CD8-positive, alpha-beta memory T cell (primary cell): ENCODE measurements at regions not wholly inside any gene's neighbourhood (a gene's known extent, or its start where the extent isn't known, plus 50 kb on each side); places are given as distances from the start of the nearest gene placed in this dataset.

Experiments
- CTCF ChIA-PET: fragments of 350-600 bp; sonication (Branson Sonifier 250); formaldehyde crosslinking; loops from one replicate; lab custom pipeline; 2021; ENCODE audit warnings: antibody characterized with exemption; lab: Charles Lee
- POLR2A ChIA-PET: fragments of 350-600 bp; sonication (Branson Sonifier 250); formaldehyde crosslinking; loops from one replicate; lab custom pipeline; 2021; ENCODE audit warnings: antibody characterized with exemption; lab: Charles Lee
- DNase-seq, 5 donors: peaks; one replicate each; pipeline versions ENCODE4 v3.0.0 to v3.0.0-alpha.2; 2020 to 2022; ENCODE audit warnings: mixed read lengths in 1 of 5
- H3K27ac ChIP-seq: one replicate; pipeline ENCODE4 v1.7.0; 2013; ENCODE audit warnings: low read depth, mild to moderate bottlenecking, low read length, moderate library complexity
- H3K27me3 ChIP-seq: 2 replicates; pipeline ENCODE4 v1.7.0; 2013; ENCODE audit warnings: low read length, mild to moderate bottlenecking; ENCODE audit not compliant: insufficient read depth, poor library complexity, severe bottlenecking
- H3K36me3 ChIP-seq: 2 replicates; pipeline ENCODE4 v1.7.0; 2013; ENCODE audit warnings: mild to moderate bottlenecking, low read length, moderate library complexity; ENCODE audit not compliant: insufficient read depth
- H3K4me1 ChIP-seq: 2 replicates; pipeline ENCODE4 v1.7.0; 2013; ENCODE audit warnings: mild to moderate bottlenecking, low read length, moderate library complexity; ENCODE audit not compliant: insufficient read depth
- H3K4me3 ChIP-seq: 2 replicates; pipeline ENCODE4 v1.7.0; 2013; ENCODE audit warnings: mild to moderate bottlenecking, low read length
- H3K9me3 ChIP-seq: 2 replicates; pipeline ENCODE4 v1.7.0; 2013; ENCODE audit warnings: mild to moderate bottlenecking, low read length
- H3K27ac Mint-ChIP-seq, 8 donors: one replicate each; pipeline ENCODE4 v1.8.0; 2020 to 2021; ENCODE audit warnings: mixed read lengths in 8 of 8, mild to moderate bottlenecking in 6 of 8, inconsistent platforms in 3 of 8, moderate library complexity in 3 of 8
- H3K27me3 Mint-ChIP-seq, 2 donors: one replicate each; pipeline ENCODE4 v1.8.0; 2020 to 2021; ENCODE audit warnings: mixed read lengths in 2 of 2, mild to moderate bottlenecking in 1 of 2, moderate library complexity in 1 of 2
- H3K36me3 Mint-ChIP-seq, 3 donors: one replicate each; pipeline ENCODE4 v1.8.0; 2020 to 2021; ENCODE audit warnings: mixed read lengths in 3 of 3, inconsistent platforms in 1 of 3, mild to moderate bottlenecking in 1 of 3
- H3K4me1 Mint-ChIP-seq, 3 donors: one replicate each; pipeline ENCODE4 v1.8.0; 2020 to 2021; ENCODE audit warnings: mixed read lengths in 3 of 3, inconsistent platforms in 1 of 3, mild to moderate bottlenecking in 1 of 3
- H3K4me3 Mint-ChIP-seq, 7 donors: one replicate each; pipeline ENCODE4 v1.8.0; 2020 to 2021; ENCODE audit warnings: mixed read lengths in 7 of 7, mild to moderate bottlenecking in 6 of 7, moderate library complexity in 4 of 7, inconsistent platforms in 2 of 7
- H3K9me3 Mint-ChIP-seq, 5 donors: one replicate each; pipeline ENCODE4 v1.8.0; 2020 to 2022; ENCODE audit warnings: mixed read lengths in 5 of 5, mild to moderate bottlenecking in 3 of 5, moderate library complexity in 2 of 5, inconsistent platforms in 1 of 5

DNA sequence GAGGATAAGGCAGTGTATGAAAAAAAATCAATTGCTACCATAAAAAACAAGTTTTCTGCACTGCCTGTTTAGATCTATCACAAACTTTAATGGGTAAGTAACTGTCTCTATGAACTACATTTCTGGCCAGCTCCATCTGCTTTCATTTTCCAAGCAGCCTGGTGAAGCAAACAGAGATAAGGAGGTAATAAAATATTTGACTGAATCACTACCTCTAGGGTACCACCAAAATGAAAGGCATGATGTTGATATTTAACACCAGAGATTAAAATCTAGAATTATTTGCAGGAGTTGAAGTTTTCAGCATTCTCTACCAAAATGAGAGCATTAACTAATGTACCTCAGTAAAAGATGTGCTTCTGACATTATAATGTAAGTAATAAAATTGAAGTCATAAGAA, 863.5 kb upstream of the MGAT4C start:
- H3K36me3 ChIP-seq = no peaks in the 10 kb centered on the region
- Mint-ChIP-seq H3K4me3 (no peak overlapping the region), H3K9me3 (peaks cover 2 to 46% (median 11%) of the 10 kb centered on the region in 5 donors), H3K27me3 (no peaks in the 10 kb centered on the region), H3K4me1 (no peaks in the 10 kb centered on the region), H3K36me3 (no peaks in the 10 kb centered on the region), H3K27ac (no peak overlapping the region)
- ChIA-PET POLR2A (no interaction called here), CTCF (no interaction called here)
- H3K4me1 ChIP-seq = no peaks in the 10 kb centered on the region
- no peak overlapping the region for H3K4me3 ChIP-seq
- no peak overlapping the region for H3K27ac ChIP-seq
- no peaks in the 10 kb centered on the region for H3K27me3 ChIP-seq
- H3K9me3 ChIP-seq = no peaks in the 10 kb centered on the region
- no peak for DNase-seq

DNA sequence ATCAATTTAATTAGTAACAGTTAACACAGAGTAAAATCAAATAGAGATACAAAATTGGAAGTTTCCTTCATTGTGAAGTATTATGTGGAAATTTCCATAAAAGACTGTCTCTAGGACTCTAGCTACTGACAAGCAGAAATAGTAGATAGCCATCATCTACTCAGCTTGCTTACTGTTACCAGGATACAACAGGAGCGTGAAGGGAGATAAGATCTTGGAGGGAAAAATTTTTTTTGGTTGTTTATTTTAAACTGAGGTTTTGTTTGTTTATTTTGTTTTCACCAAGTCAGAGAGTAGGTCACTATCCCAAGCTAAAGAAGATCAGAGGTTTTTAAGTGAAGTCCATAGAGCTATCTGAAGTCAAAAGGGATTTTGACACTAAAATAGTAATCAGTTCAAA, 861.3 kb upstream of the MGAT4C start:
- ChIA-PET POLR2A (no interaction called here), CTCF (no interaction called here)
- no peaks in the 10 kb centered on the region for H3K36me3 Mint-ChIP-seq
- Histone ChIP-seq H3K27me3 (no peaks in the 10 kb centered on the region), H3K4me3 (no peak overlapping the region), H3K9me3 (no peaks in the 10 kb centered on the region), H3K4me1 (no peaks in the 10 kb centered on the region), H3K36me3 (no peaks in the 10 kb centered on the region), H3K27ac (no peak overlapping the region)
- no peaks in the 10 kb centered on the region for H3K4me1 Mint-ChIP-seq
- DNase-seq = no peak
- H3K27ac Mint-ChIP-seq = no peak overlapping the region
- no peak overlapping the region for H3K4me3 Mint-ChIP-seq
- H3K27me3 Mint-ChIP-seq = no peaks in the 10 kb centered on the region
- peaks cover 2 to 33% (median 11%) of the 10 kb centered on the region in 5 donors for H3K9me3 Mint-ChIP-seq

DNA sequence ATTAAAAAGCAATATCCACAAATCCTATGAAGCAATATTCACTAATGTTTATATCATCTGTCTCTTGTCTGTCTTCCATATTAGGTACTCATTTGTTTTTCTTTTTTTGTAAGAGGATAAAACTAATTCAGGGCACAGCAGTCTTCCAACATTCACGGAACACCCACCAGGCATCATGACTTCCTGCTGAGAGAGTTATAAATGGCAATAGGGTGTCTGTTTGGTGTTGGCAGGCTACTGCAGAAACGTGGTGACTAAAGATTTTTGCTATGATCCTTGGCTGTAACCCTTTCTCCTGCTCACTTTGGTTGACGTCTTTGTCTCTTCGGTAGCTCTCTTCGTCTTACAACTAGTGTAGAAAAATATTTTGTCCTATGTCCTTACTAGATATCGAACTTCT, 860.6 kb upstream of the MGAT4C start:
- Histone ChIP-seq H3K36me3 (no peaks in the 10 kb centered on the region), H3K4me1 (no peaks in the 10 kb centered on the region), H3K9me3 (no peaks in the 10 kb centered on the region), H3K27me3 (no peaks in the 10 kb centered on the region), H3K27ac (no peak overlapping the region), H3K4me3 (no peak overlapping the region)
- H3K27ac Mint-ChIP-seq = no peak overlapping the region
- no peaks in the 10 kb centered on the region for H3K36me3 Mint-ChIP-seq
- H3K27me3 Mint-ChIP-seq = no peaks in the 10 kb centered on the region
- DNase-seq = no peak
- no peak overlapping the region for H3K4me3 Mint-ChIP-seq
- CTCF ChIA-PET = no interaction called here
- H3K9me3 Mint-ChIP-seq = peaks cover 2 to 25% (median 11%) of the 10 kb centered on the region in 5 donors
- POLR2A ChIA-PET = no interaction called here
- no peaks in the 10 kb centered on the region for H3K4me1 Mint-ChIP-seq

DNA sequence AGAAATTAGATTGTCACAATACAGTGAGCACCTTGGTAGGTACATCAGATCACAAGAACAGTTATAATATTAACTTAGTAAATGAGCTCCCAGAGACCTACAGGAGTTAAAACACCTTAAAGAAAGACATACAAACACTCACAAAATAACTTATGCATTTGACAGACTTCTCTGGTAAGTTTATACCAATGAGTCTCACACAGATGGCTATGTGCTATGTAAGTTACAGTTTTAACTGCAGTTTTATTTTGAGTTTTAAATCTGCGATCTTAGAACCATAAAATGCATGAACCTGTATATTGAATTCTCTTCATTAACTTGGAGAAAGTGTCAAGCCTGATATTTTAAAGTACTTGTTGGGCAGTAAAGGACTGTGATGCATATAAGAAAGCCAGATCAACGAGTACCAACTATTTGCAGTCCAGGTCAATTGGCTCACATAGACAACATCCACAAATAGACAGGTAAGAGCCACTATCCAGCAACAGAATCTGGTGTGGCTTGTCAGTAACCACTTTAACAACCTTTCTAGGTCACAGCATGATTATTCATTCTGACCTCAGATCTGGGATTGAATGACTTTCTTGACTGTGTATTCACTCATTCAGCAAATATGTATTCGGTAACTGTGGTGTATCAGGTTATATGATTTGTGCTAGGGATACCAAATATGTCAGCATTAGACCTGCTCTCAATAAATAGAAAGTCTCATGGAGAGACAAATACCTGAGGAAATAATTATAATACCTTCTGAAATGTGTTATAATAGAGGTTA, 856.6 kb upstream of the MGAT4C start:
- no peak for DNase-seq
- Mint-ChIP-seq H3K9me3 (peaks cover 0 to 24% (median 5%) of the 10 kb centered on the region in 5 donors), H3K4me1 (no peaks in the 10 kb centered on the region), H3K36me3 (no peaks in the 10 kb centered on the region), H3K27ac (no peak overlapping the region), H3K27me3 (no peaks in the 10 kb centered on the region), H3K4me3 (no peak overlapping the region)
- Histone ChIP-seq H3K27ac (no peak overlapping the region), H3K4me3 (no peak overlapping the region), H3K9me3 (no peaks in the 10 kb centered on the region), H3K36me3 (no peaks in the 10 kb centered on the region), H3K27me3 (no peaks in the 10 kb centered on the region), H3K4me1 (no peaks in the 10 kb centered on the region)
- ChIA-PET POLR2A (no interaction called here), CTCF (no interaction called here)

DNA sequence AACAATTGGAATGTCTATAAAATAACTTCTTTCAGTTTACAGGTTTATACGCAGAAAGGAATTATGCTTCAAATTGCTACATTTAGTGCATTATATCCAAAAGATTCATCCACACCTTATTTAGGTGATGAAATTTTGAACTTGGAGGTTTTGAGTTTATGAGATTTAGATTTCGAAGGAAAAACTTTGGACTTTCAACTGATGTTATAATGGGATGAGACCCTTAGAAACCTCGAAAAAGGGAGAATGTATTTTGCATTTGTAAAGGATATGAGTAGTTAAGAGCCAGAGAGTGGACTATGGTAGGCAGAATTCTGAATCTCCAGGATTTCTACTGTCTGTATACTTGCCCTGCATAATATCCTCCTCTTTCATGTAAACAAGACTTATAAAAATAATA, 851.6 kb upstream of the MGAT4C start:
- H3K27me3 Mint-ChIP-seq = no peaks in the 10 kb centered on the region
- H3K9me3 ChIP-seq = no peaks in the 10 kb centered on the region
- no peaks in the 10 kb centered on the region for H3K4me1 Mint-ChIP-seq
- H3K4me1 ChIP-seq = no peaks in the 10 kb centered on the region
- no peak for DNase-seq
- H3K4me3 Mint-ChIP-seq = no peak overlapping the region
- H3K36me3 ChIP-seq = no peaks in the 10 kb centered on the region
- POLR2A ChIA-PET = no interaction called here
- H3K27ac ChIP-seq = no peak overlapping the region
- no peaks in the 10 kb centered on the region for H3K27me3 ChIP-seq
- no peak overlapping the region for H3K4me3 ChIP-seq
- H3K27ac Mint-ChIP-seq = no peak overlapping the region
- no peaks in the 10 kb centered on the region for H3K36me3 Mint-ChIP-seq
- CTCF ChIA-PET = no interaction called here
- H3K9me3 Mint-ChIP-seq = peaks cover 0 to 12% (median 2%) of the 10 kb centered on the region in 5 donors

DNA sequence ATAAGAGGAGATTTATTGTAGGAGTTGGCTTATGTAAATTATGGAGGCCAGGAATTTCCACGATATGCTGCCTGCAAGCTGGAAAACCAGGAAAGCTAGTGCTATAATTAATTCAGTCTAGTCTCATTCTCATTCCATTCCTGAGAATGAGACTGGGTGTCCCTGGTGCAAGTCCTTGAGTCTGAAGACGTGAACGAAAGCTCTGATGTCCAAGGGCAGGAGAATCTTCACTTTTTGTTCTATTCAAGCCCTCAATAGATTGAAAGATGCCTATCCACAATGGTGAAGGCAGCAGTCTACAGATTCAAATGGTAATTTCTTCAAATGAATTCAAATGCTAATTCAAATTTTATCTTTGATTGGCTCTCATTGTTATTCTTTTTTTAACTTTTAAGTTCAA, 851.1 kb upstream of the MGAT4C start:
- Histone ChIP-seq H3K4me3 (no peak overlapping the region), H3K36me3 (no peaks in the 10 kb centered on the region), H3K27me3 (no peaks in the 10 kb centered on the region), H3K27ac (no peak overlapping the region), H3K9me3 (no peaks in the 10 kb centered on the region), H3K4me1 (no peaks in the 10 kb centered on the region)
- H3K4me3 Mint-ChIP-seq = no peak overlapping the region
- ChIA-PET POLR2A (no interaction called here), CTCF (no interaction called here)
- H3K27me3 Mint-ChIP-seq = no peaks in the 10 kb centered on the region
- H3K9me3 Mint-ChIP-seq = peaks cover 0 to 12% (median 3%) of the 10 kb centered on the region in 5 donors
- DNase-seq = no peak
- no peaks in the 10 kb centered on the region for H3K4me1 Mint-ChIP-seq
- H3K27ac Mint-ChIP-seq = no peak overlapping the region
- H3K36me3 Mint-ChIP-seq = no peaks in the 10 kb centered on the region

DNA sequence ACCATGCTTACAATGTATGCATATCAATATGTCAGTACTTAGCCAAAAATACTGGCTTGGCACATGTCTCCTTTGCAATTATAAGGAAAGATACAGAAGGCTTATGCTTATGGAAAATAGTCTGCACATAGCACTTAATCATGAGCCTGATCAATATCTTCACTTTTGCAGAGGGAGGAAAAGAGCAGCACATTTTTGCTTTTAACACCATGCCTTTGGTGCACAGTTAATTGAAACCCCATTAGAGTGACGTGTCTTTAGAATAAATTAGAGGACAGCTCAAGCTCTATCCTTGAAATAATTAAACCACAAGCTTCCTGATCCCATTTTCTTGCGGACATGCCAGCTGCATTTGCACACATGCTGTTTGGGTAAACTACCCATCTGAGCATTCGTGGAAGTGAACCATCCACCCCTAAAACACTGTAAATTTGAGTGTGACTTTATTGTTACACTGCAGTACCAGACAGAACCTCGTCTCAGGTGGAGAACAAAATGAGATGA, 839.9 kb upstream of the MGAT4C start:
- H3K4me3 Mint-ChIP-seq = no peak overlapping the region
- no peak for DNase-seq
- CTCF ChIA-PET = no interaction called here
- no peaks in the 10 kb centered on the region for H3K4me1 ChIP-seq
- H3K36me3 ChIP-seq = no peaks in the 10 kb centered on the region
- no peak overlapping the region for H3K27ac Mint-ChIP-seq
- no peak overlapping the region for H3K27ac ChIP-seq
- H3K9me3 ChIP-seq = no peaks in the 10 kb centered on the region
- H3K4me3 ChIP-seq = no peak overlapping the region
- no peaks in the 10 kb centered on the region for H3K27me3 Mint-ChIP-seq
- no peaks in the 10 kb centered on the region for H3K4me1 Mint-ChIP-seq
- H3K36me3 Mint-ChIP-seq = no peaks in the 10 kb centered on the region
- H3K27me3 ChIP-seq = no peaks in the 10 kb centered on the region
- H3K9me3 Mint-ChIP-seq = peaks cover 3 to 10% (median 8%) of the 10 kb centered on the region in 5 donors
- POLR2A ChIA-PET = no interaction called here

DNA sequence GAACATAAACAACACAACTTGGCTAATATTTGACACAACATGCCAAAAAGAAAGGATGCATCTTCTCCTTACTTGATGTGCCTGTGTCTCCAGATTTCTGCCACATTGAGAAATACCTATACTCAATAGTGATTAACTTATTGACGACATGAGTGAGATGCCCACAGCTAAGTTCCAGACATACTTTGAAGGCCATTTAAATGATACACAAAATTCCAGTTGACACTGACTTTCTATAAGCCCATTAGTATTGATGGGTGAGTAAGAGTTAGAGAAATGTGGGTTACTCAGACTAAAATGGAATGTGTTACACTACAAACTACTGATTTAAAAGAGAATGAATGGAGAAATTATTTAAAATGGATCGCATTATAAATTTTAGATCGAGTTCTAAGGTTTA, 838.2 kb upstream of the MGAT4C start:
- Mint-ChIP-seq H3K4me3 (no peak overlapping the region), H3K27me3 (no peaks in the 10 kb centered on the region), H3K36me3 (no peaks in the 10 kb centered on the region), H3K9me3 (peaks cover 0 to 12% (median 7%) of the 10 kb centered on the region in 5 donors), H3K4me1 (no peaks in the 10 kb centered on the region), H3K27ac (no peak overlapping the region)
- Histone ChIP-seq H3K4me1 (no peaks in the 10 kb centered on the region), H3K36me3 (no peaks in the 10 kb centered on the region), H3K27me3 (no peaks in the 10 kb centered on the region), H3K27ac (no peak overlapping the region), H3K4me3 (no peak overlapping the region), H3K9me3 (no peaks in the 10 kb centered on the region)
- ChIA-PET CTCF (no interaction called here), POLR2A (no interaction called here)
- DNase-seq = no peak
